Spleen (tissue), 7 donors: ENCODE measurements at regions not wholly inside any gene's neighbourhood (a gene's known extent, or its start where the extent isn't known, plus 50 kb on each side); places are given as distances from the start of the nearest gene placed in this dataset.

Experiments used
- CTCF ChIP-seq, 11 experiments: fragments of 200-600 bp in 7 of 11; fragments of 450-650 bp in 4 of 11; sonication (generic) in 4 of 11; IDR thresholded peaks in 8 of 11; conservative IDR thresholded peaks in 3 of 11; 1 replicate in 7 of 11; 2 replicates in 4 of 11; pipeline versions ENCODE4 v1.4.0 to v1.8.0; 2016 to 2021; ENCODE audit warnings: antibody characterized with exemption in 11 of 11, inconsistent platforms in 4 of 11, mild to moderate bottlenecking in 1 of 11
- POLR2A ChIP-seq, 3 donors: fragments of 450-650 bp; IDR thresholded peaks; one replicate each; pipeline ENCODE4 v1.5.1; 2017; ENCODE audit warnings: antibody characterized with exemption in 3 of 3, mild to moderate bottlenecking in 1 of 3
- POLR2AphosphoS5 ChIP-seq, 3 donors: sonication (generic); formaldehyde crosslinking; IDR thresholded peaks; one replicate each; pipeline ENCODE4 v1.5.1; 2017; ENCODE audit warnings: antibody characterized with exemption in 3 of 3
- donor health status: DM: no; HTN: no; CAD: no; lungs with moderate emphysema.
- donor health status: DM: no; HTN: no; CAD: no.
- donor health status: DM: no; HTN: no; CAD: no.

- no peak for TF ChIP-seq CTCF (IDR thresholded peaks at IDR 0.05 in 8 of 11, conservative IDR thresholded peaks at IDR 0.05 in 3 of 11)
- no peak for TF ChIP-seq POLR2A (IDR thresholded peaks at IDR 0.05)
- no peak for TF ChIP-seq POLR2AphosphoS5 (IDR thresholded peaks at IDR 0.05)
Measured at GRCh38 chr3:8201886-8202285, 299.7 kb upstream of the LMCD1 start.
